ENCODE measurements at regions not wholly inside any gene's neighbourhood (a gene's known extent, or its start where the extent isn't known, plus 50 kb on each side); places are given as distances from the start of the nearest gene placed in this dataset.

DNA sequence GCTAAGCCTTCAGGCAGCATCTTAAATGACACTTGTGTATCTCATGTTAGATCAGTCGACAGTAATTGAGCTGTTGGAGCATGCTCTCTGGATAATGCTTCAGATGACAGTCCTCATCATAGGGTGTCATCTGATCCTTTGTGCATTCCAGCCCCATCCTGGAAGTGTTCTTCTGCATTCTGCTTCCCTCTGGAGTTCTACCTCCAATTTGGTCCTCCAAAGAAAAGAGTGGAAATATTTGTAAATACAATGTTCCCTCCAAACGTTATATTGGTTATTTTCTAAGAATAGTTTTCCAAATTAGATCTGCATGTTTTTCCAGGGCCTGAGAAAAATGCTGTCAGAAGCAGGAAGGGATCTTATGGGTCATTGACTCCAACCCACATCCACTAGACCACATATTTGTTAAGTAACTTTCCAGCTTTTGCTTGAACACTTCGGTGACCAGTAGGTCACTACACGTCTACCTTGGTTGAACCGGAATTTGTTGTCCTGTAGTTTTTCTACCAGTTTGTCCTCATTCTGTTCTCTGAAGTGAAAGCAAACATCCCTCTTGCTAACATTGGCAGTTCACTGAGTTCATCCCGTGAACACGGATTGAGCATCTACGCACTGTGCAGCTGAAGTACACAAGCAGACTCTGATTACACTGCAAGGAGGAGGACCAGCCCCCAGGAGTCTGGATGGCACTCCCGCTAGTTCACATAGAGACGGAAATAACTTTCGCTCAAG is 136.0 kb downstream of the TLR5 start:
- peaks cover 0 to under 1% (median 0%) of the 10 kb centered on the region in 4 donors for H3K36me3 ChIP-seq
- H3K4me3 ChIP-seq, result peak overlapping the region in 1 of 3 donors; percentile 14
- no peaks in the 10 kb centered on the region for H3K9me3 ChIP-seq
- H3K27ac ChIP-seq, result peak overlapping the region; percentile 34 to 77 (median 76)
- ATAC-seq, result peak; percentile 89 to 94 (median 91)
- no peaks in the 10 kb centered on the region for H3K27me3 ChIP-seq
- H3K4me1 ChIP-seq, result peaks cover 0 to 37% (median 13%) of the 10 kb centered on the region in 4 donors
- peak; percentile 31 to 76 (median 73) for DNase-seq
- TF ChIP-seq POLR2A (IDR thresholded peaks at IDR 0.05), result no peak
- TF ChIP-seq, protein P1, sequence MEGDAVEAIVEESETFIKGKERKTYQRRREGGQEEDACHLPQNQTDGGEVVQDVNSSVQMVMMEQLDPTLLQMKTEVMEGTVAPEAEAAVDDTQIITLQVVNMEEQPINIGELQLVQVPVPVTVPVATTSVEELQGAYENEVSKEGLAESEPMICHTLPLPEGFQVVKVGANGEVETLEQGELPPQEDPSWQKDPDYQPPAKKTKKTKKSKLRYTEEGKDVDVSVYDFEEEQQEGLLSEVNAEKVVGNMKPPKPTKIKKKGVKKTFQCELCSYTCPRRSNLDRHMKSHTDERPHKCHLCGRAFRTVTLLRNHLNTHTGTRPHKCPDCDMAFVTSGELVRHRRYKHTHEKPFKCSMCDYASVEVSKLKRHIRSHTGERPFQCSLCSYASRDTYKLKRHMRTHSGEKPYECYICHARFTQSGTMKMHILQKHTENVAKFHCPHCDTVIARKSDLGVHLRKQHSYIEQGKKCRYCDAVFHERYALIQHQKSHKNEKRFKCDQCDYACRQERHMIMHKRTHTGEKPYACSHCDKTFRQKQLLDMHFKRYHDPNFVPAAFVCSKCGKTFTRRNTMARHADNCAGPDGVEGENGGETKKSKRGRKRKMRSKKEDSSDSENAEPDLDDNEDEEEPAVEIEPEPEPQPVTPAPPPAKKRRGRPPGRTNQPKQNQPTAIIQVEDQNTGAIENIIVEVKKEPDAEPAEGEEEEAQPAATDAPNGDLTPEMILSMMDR (IDR thresholded peaks at IDR 0.05), result no peak
- 21% methylated on average over 11 of the region's 11 CpGs for WGBS (ENCODE audit: insufficient coverage, low coverage, low lambda C conversion rate, missing lambda C conversion rate)
- intact Hi-C loops (cut with DNase I), result no loop called here

DNA sequence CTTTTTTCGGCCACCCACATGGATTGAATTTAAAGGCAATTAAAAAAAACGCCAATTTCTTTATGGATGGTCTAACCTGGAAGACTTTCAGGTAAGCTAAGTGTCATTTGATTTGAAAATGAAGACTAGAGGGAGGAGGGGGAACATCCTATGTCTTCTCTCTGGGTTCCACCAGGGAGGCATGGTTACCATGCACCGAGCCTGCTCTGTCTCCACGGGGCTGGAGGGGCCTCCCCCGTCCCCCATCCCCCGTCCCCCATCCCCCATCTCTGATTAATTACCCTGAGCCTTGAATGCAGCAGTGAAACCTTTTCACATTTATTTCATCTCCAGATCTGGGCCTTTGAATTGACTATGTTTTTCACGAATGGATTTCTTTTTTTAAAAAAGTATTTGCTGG is 135.1 kb downstream of the TLR5 start:
- Histone ChIP-seq H3K36me3 (no peaks in the 10 kb centered on the region), H3K27ac (peak overlapping the region; percentile 34 to 77 (median 76)), H3K27me3 (no peaks in the 10 kb centered on the region), H3K4me3 (no peak overlapping the region), H3K9me3 (no peaks in the 10 kb centered on the region), H3K4me1 (peaks cover 0 to 37% (median 13%) of the 10 kb centered on the region in 4 donors)
- WGBS (ENCODE audit: insufficient coverage, low coverage, low lambda C conversion rate, missing lambda C conversion rate), result 71% methylated on average over 5 of the region's 7 CpGs
- DNase-seq (no peak), ATAC-seq (no peak)
- TF ChIP-seq POLR2A (IDR thresholded peaks at IDR 0.05), result no peak
- TF ChIP-seq, protein P1 (IDR thresholded peaks at IDR 0.05), result no peak
- intact Hi-C loops (cut with DNase I), result no loop called here

- Histone ChIP-seq H3K4me3 (no peak overlapping the region), H3K4me1 (peaks cover 0 to 37% (median 13%) of the 10 kb centered on the region in 4 donors), H3K9me3 (no peaks in the 10 kb centered on the region), H3K27ac (no peak overlapping the region), H3K27me3 (no peaks in the 10 kb centered on the region), H3K36me3 (no peaks in the 10 kb centered on the region)
- intact Hi-C loops (cut with DNase I), result no loop called here
- TF ChIP-seq, protein P1 (IDR thresholded peaks at IDR 0.05), result no peak
- no peak for TF ChIP-seq POLR2A (IDR thresholded peaks at IDR 0.05)
- ATAC-seq, result no peak
- DNase-seq, result no peak
- WGBS (ENCODE audit: insufficient coverage, low coverage, low lambda C conversion rate, missing lambda C conversion rate), result 54% methylated on average over 2 of the region's 2 CpGs
These were observed 134.2 kb downstream of the TLR5 start for GRCh38 chr1:223008808-223009207.

- TF ChIP-seq, protein P1 (IDR thresholded peaks at IDR 0.05), result no peak
- no peak for TF ChIP-seq POLR2A (IDR thresholded peaks at IDR 0.05)
- Histone ChIP-seq H3K4me3 (no peak overlapping the region), H3K9me3 (no peaks in the 10 kb centered on the region), H3K27ac (no peak overlapping the region), H3K27me3 (no peaks in the 10 kb centered on the region), H3K4me1 (peaks cover 0 to 37% (median 13%) of the 10 kb centered on the region in 4 donors), H3K36me3 (no peaks in the 10 kb centered on the region)
- no peak for DNase-seq
- WGBS (ENCODE audit: insufficient coverage, low coverage, low lambda C conversion rate, missing lambda C conversion rate), result 67% methylated on average over 3 of the region's 3 CpGs
- intact Hi-C loops (cut with DNase I), result no loop called here
- ATAC-seq, result no peak
These were observed 133.6 kb downstream of the TLR5 start for GRCh38 chr1:223009406-223009805.

Data from right lobe of liver (tissue), 6 donors.